NCI-H2081 (cell line): ENCODE measurements at regions not wholly inside any gene's neighbourhood (a gene's known extent, or its start where the extent isn't known, plus 50 kb on each side); places are given as distances from the start of the nearest gene placed in this dataset.

ENCODE experiments used
- DNase-seq, 2 experiments: peaks; one replicate each; lab custom pipeline; 2025; lab: John Stamatoyannopoulos, UW

- peak; percentile 6 to 40 for DNase-seq
Measured at GRCh38 chr5:27682600-27682999, 644.2 kb upstream of the CDH9 start.

DNA sequence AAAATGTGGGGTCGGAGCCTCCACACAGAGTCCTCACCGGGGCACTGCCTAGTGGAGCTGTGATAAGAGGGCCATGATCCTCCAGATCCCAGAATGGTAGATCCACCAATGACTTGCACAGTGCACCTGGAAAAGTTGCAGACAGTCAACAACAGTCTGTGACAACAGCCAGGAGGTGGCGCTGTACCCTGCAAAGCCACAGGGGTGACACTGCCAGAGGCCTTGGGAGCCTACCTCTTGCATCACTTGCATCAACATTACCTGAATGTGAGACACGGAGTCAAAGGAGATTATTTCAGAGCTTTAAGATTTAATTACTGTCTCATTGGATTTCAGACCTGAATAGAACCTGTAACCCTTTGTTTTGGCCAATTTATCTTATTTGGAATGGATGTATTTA is 614.1 kb upstream of the CDH9 start:
- no peak for DNase-seq

GRCh38 chr5:27639005-27639612 is 600.7 kb upstream of the CDH9 start:
- DNase-seq, result no peak

GRCh38 chr5:27619982-27620381 is 581.6 kb upstream of the CDH9 start:
- no peak for DNase-seq

- DNase-seq, result no peak
Measured at GRCh38 chr5:27612161-27612560, 573.8 kb upstream of the CDH9 start.

GRCh38 chr5:27608992-27609391 is 570.6 kb upstream of the CDH9 start:
- no peak for DNase-seq

- no peak for DNase-seq
Measured at GRCh38 chr5:27598576-27598975, 560.2 kb upstream of the CDH9 start.

- DNase-seq, result peak; percentile 31 to 36
Measured at GRCh38 chr5:27594141-27594540, 555.8 kb upstream of the CDH9 start.

DNA sequence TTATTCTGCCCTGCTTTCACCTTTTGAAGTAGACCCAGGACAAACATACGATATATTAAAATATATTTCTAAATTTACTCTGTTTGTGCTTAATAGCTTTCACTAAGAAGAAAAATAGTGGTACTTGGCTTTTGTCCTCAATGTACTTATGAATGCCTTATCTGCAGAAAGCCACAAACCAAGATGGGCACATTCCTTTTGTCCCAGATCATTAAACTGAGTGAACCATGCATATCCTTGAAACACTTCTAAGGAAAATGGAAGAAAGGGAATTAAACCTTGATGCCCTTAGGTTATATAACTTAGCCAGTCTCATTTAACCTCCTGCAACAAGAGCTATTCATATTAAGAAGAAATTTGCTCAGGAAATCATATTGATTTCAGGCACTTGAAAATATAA is 553.8 kb upstream of the CDH9 start:
- no peak for DNase-seq

GRCh38 chr5:27590503-27590902 is 552.1 kb upstream of the CDH9 start:
- no peak for DNase-seq

- DNase-seq, result no peak
Measured at GRCh38 chr5:27578279-27578678, 539.9 kb upstream of the CDH9 start.

GRCh38 chr5:27571681-27572080 is 533.3 kb upstream of the CDH9 start:
- no peak for DNase-seq

GRCh38 chr5:27568811-27569210 is 530.4 kb upstream of the CDH9 start:
- DNase-seq, result no peak

GRCh38 chr5:27561408-27561807 is 523.0 kb upstream of the CDH9 start:
- no peak for DNase-seq

GRCh38 chr5:27548484-27548883 is 510.1 kb upstream of the CDH9 start:
- DNase-seq, result no peak

DNA sequence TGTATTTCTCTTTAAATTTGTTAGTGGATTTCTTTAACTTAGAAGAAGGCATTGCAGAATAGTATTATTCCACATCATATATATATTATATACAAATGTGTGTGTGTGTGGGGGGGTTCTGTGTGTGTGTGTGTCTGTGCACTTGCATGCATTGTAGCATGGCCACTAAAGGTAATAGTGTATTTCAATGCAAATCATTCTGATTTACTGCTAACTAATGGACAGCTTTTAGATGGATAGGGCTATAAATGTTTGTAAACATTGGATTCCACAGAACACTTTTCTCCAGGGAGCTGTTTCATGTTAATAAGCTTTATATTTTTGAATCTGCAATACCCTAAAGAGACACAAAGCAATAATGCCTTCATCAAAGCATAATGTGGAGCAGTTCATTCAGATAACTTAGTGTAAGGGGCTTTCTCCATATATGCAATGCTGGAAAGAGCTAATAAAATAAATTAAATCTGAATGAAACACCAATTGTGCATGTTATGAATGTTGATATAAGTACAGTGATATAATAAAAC is 496.7 kb upstream of the CDH9 start:
- DNase-seq, result no peak

- no peak for DNase-seq
Measured at GRCh38 chr5:27532305-27532704, 493.9 kb upstream of the CDH9 start.

DNA sequence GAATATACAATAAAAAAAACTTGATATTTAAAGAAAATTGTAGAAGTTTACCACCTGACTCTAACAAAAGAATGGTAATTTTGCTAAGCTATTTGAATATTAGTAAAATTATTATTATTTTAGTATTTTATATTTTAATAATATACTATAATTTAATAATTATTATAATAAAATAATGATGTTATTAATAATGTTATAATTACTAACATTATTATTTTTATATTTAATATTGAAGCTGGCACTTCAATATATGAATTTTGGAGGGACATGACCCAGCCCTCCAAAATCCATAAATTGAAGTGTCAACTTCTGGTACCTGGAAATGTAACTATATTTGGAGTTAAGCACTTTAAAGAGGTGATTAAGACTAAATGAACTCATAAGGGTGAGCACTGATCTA is 486.1 kb upstream of the CDH9 start:
- no peak for DNase-seq

- no peak for DNase-seq
Measured at GRCh38 chr5:27523629-27524028, 485.2 kb upstream of the CDH9 start.

DNA sequence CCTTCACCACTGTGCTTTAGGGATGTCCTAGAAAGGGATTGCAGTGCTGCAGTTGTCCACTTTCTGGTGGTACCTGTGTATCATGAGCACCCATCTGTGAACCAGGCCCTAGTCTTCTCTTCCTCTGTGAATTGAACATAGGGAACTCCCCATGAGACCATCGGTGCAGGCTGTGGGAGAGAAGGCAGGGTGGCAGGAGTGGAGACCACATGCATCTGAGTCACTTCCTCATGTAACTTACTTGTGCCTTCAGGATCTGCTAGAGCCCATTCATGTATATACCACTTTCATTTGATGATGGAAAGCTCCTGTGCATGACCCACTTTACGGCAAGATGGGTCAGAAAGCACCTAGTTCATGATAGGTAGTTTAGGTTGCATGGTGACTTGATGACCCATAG is 478.1 kb upstream of the CDH9 start:
- DNase-seq, result no peak

DNA sequence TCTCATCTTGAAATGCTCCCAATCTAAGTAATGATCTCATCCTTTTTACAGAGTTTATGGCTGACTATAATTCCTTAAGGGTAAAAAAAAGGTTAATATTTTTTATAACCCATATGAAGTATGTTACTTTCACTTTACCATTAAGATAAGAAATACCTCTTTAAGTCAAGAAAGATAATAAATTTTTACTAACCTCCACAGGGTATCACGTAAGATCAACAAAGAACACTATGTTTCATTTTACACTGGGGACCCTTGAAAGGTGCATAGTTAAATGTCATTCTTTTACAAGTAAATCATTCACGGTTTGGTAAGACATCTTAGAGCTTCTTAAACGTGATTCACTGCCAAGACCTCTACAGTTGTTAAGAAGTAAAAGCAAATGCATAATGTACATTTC is 472.7 kb upstream of the CDH9 start:
- DNase-seq, result no peak

GRCh38 chr5:27503813-27504212 is 465.4 kb upstream of the CDH9 start:
- DNase-seq, result no peak

DNA sequence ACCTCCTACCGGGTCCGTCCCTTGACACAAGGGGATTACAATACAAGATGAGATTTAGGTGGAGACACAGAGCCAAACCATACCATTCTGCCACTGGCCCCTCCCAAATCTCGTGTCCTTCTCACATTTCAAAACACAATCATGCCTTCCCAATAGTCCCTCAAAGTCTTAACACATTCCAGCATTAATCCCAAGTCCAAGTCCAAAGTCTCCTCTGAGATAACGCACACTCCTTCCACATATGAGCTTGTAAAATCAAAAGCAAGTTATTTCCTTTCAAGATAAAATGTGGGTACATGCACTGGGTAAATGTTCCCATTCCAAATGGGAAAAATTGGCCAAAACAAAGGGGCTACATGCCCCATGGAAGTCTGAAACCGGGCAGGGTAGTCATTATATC is 463.9 kb upstream of the CDH9 start:
- no peak for DNase-seq

GRCh38 chr5:27497491-27497890 is 459.1 kb upstream of the CDH9 start:
- DNase-seq, result no peak

DNA sequence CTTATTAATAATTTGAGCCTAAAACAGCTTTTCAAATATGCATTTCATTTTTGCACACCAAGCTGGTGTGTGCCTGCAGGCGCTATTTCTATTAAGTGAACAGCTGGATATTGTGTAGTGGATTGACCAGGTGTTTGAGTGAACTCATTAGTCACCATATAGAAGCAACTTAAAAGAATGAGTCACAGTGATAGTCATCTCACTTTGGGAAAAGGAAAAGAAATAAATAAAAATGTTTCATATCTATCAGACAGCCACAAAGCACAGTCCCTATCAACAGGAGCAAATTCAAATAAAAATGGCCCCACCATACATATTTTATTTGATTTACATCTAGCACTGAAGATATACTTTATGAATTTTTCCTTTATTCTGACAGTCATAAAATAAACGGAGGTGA is 456.5 kb upstream of the CDH9 start:
- no peak for DNase-seq
